ENCODE measurements at regions not wholly inside any gene's neighbourhood (a gene's known extent, or its start where the extent isn't known, plus 50 kb on each side); places are given as distances from the start of the nearest gene placed in this dataset.

GRCh38 chr1:30329263-30329753 is 394.1 kb downstream of the MATN1 start:
- Histone ChIP-seq H3K27ac (ENCODE audit: low read depth in 1 of 2, low read length in 1 of 2) (no peak overlapping the region), H3K4me3 (ENCODE audit: low read length in 2 of 2) (no peak overlapping the region), H3K4me1 (ENCODE audit: control insufficient read depth in 2 of 2, insufficient read depth in 2 of 2, low read length in 2 of 2) (no peaks in the 10 kb centered on the region), H3K36me3 (ENCODE audit: control insufficient read depth in 2 of 2, insufficient read depth in 2 of 2, low read length in 1 of 2) (no peaks in the 10 kb centered on the region), H3K9me3 (ENCODE audit: control insufficient read depth in 2 of 2, insufficient read depth in 1 of 2, low read length in 1 of 2) (no peaks in the 10 kb centered on the region), H3K27me3 (ENCODE audit: control insufficient read depth in 2 of 2, insufficient read depth in 1 of 2, low read length in 1 of 2) (no peaks in the 10 kb centered on the region)
- WGBS: 93% methylated on average over 12 of the region's 12 CpGs
- no peak for DNase-seq (ENCODE audit: low read depth in 6 of 9, low spot score in 9 of 9)

GRCh38 chr1:30328401-30329262 is 394.8 kb downstream of the MATN1 start:
- Histone ChIP-seq H3K4me3 (ENCODE audit: low read length in 2 of 2) (no peak overlapping the region), H3K4me1 (ENCODE audit: control insufficient read depth in 2 of 2, insufficient read depth in 2 of 2, low read length in 2 of 2) (no peaks in the 10 kb centered on the region), H3K36me3 (ENCODE audit: control insufficient read depth in 2 of 2, insufficient read depth in 2 of 2, low read length in 1 of 2) (no peaks in the 10 kb centered on the region), H3K9me3 (ENCODE audit: control insufficient read depth in 2 of 2, insufficient read depth in 1 of 2, low read length in 1 of 2) (no peaks in the 10 kb centered on the region), H3K27me3 (ENCODE audit: control insufficient read depth in 2 of 2, insufficient read depth in 1 of 2, low read length in 1 of 2) (no peaks in the 10 kb centered on the region), H3K27ac (ENCODE audit: low read depth in 1 of 2, low read length in 1 of 2) (no peak overlapping the region)
- 88% methylated on average over 9 of the region's 9 CpGs for WGBS
- no peak for DNase-seq (ENCODE audit: low read depth in 6 of 9, low spot score in 9 of 9)

- no peak overlapping the region for H3K27ac ChIP-seq (ENCODE audit: low read depth in 1 of 2, low read length in 1 of 2)
- WGBS: 96% methylated on average over 2 of the region's 2 CpGs
Measured at GRCh38 chr1:30328100-30328370, 395.4 kb downstream of the MATN1 start.

GRCh38 chr1:30327370-30328099 is 395.9 kb downstream of the MATN1 start:
- no peak for DNase-seq (ENCODE audit: low read depth in 6 of 9, low spot score in 9 of 9)
- WGBS: 89% methylated on average over 13 of the region's 13 CpGs

More at GRCh38 chr1:30328100-30328370, 395.4 kb downstream of the MATN1 start:
- no peaks in the 10 kb centered on the region for H3K36me3 ChIP-seq (ENCODE audit: control insufficient read depth in 2 of 2, insufficient read depth in 2 of 2, low read length in 1 of 2)
- DNase-seq (ENCODE audit: low read depth in 6 of 9, low spot score in 9 of 9): no peak
- no peaks in the 10 kb centered on the region for H3K9me3 ChIP-seq (ENCODE audit: control insufficient read depth in 2 of 2, insufficient read depth in 1 of 2, low read length in 1 of 2)
- H3K4me1 ChIP-seq (ENCODE audit: control insufficient read depth in 2 of 2, insufficient read depth in 2 of 2, low read length in 2 of 2): no peaks in the 10 kb centered on the region
- no peaks in the 10 kb centered on the region for H3K27me3 ChIP-seq (ENCODE audit: control insufficient read depth in 2 of 2, insufficient read depth in 1 of 2, low read length in 1 of 2)
- no peak overlapping the region for H3K4me3 ChIP-seq (ENCODE audit: low read length in 2 of 2)

GRCh38 chr1:30325999-30326398 is 397.4 kb downstream of the MATN1 start:
- Histone ChIP-seq H3K36me3 (ENCODE audit: control insufficient read depth in 2 of 2, insufficient read depth in 2 of 2, low read length in 1 of 2) (no peaks in the 10 kb centered on the region), H3K27ac (ENCODE audit: low read depth in 1 of 2, low read length in 1 of 2) (no peak overlapping the region), H3K4me1 (ENCODE audit: control insufficient read depth in 2 of 2, insufficient read depth in 2 of 2, low read length in 2 of 2) (no peaks in the 10 kb centered on the region), H3K27me3 (ENCODE audit: control insufficient read depth in 2 of 2, insufficient read depth in 1 of 2, low read length in 1 of 2) (no peaks in the 10 kb centered on the region), H3K9me3 (ENCODE audit: control insufficient read depth in 2 of 2, insufficient read depth in 1 of 2, low read length in 1 of 2) (no peaks in the 10 kb centered on the region), H3K4me3 (ENCODE audit: low read length in 2 of 2) (no peak overlapping the region)
- WGBS: 84% methylated on average over 6 of the region's 6 CpGs
- no peak for DNase-seq (ENCODE audit: low read depth in 6 of 9, low spot score in 9 of 9)

More at GRCh38 chr1:30327370-30328099, 395.9 kb downstream of the MATN1 start:
- Histone ChIP-seq H3K9me3 (ENCODE audit: control insufficient read depth in 2 of 2, insufficient read depth in 1 of 2, low read length in 1 of 2) (no peaks in the 10 kb centered on the region), H3K27ac (ENCODE audit: low read depth in 1 of 2, low read length in 1 of 2) (no peak overlapping the region), H3K4me1 (ENCODE audit: control insufficient read depth in 2 of 2, insufficient read depth in 2 of 2, low read length in 2 of 2) (no peaks in the 10 kb centered on the region), H3K4me3 (ENCODE audit: low read length in 2 of 2) (no peak overlapping the region), H3K27me3 (ENCODE audit: control insufficient read depth in 2 of 2, insufficient read depth in 1 of 2, low read length in 1 of 2) (no peaks in the 10 kb centered on the region), H3K36me3 (ENCODE audit: control insufficient read depth in 2 of 2, insufficient read depth in 2 of 2, low read length in 1 of 2) (no peaks in the 10 kb centered on the region)

GRCh38 chr1:30325085-30325935 is 398.1 kb downstream of the MATN1 start:
- Histone ChIP-seq H3K36me3 (ENCODE audit: control insufficient read depth in 2 of 2, insufficient read depth in 2 of 2, low read length in 1 of 2) (no peaks in the 10 kb centered on the region), H3K4me3 (ENCODE audit: low read length in 2 of 2) (no peak overlapping the region), H3K27me3 (ENCODE audit: control insufficient read depth in 2 of 2, insufficient read depth in 1 of 2, low read length in 1 of 2) (no peaks in the 10 kb centered on the region), H3K9me3 (ENCODE audit: control insufficient read depth in 2 of 2, insufficient read depth in 1 of 2, low read length in 1 of 2) (no peaks in the 10 kb centered on the region), H3K27ac (ENCODE audit: low read depth in 1 of 2, low read length in 1 of 2) (no peak overlapping the region), H3K4me1 (ENCODE audit: control insufficient read depth in 2 of 2, insufficient read depth in 2 of 2, low read length in 2 of 2) (no peaks in the 10 kb centered on the region)
- DNase-seq (ENCODE audit: low read depth in 6 of 9, low spot score in 9 of 9): no peak
- 91% methylated on average over 12 of the region's 12 CpGs for WGBS

- Histone ChIP-seq H3K4me1 (ENCODE audit: control insufficient read depth in 2 of 2, insufficient read depth in 2 of 2, low read length in 2 of 2) (no peaks in the 10 kb centered on the region), H3K27me3 (ENCODE audit: control insufficient read depth in 2 of 2, insufficient read depth in 1 of 2, low read length in 1 of 2) (no peaks in the 10 kb centered on the region), H3K36me3 (ENCODE audit: control insufficient read depth in 2 of 2, insufficient read depth in 2 of 2, low read length in 1 of 2) (no peaks in the 10 kb centered on the region), H3K27ac (ENCODE audit: low read depth in 1 of 2, low read length in 1 of 2) (no peak overlapping the region), H3K9me3 (ENCODE audit: control insufficient read depth in 2 of 2, insufficient read depth in 1 of 2, low read length in 1 of 2) (no peaks in the 10 kb centered on the region), H3K4me3 (ENCODE audit: low read length in 2 of 2) (no peak overlapping the region)
- WGBS: 84% methylated on average over 9 of the region's 9 CpGs
- no peak for DNase-seq (ENCODE audit: low read depth in 6 of 9, low spot score in 9 of 9)
Measured at GRCh38 chr1:30324251-30325084, 398.9 kb downstream of the MATN1 start.

- Histone ChIP-seq H3K27me3 (ENCODE audit: control insufficient read depth in 2 of 2, insufficient read depth in 1 of 2, low read length in 1 of 2) (no peaks in the 10 kb centered on the region), H3K9me3 (ENCODE audit: control insufficient read depth in 2 of 2, insufficient read depth in 1 of 2, low read length in 1 of 2) (no peaks in the 10 kb centered on the region), H3K27ac (ENCODE audit: low read depth in 1 of 2, low read length in 1 of 2) (no peak overlapping the region), H3K4me3 (ENCODE audit: low read length in 2 of 2) (no peak overlapping the region), H3K4me1 (ENCODE audit: control insufficient read depth in 2 of 2, insufficient read depth in 2 of 2, low read length in 2 of 2) (no peaks in the 10 kb centered on the region), H3K36me3 (ENCODE audit: control insufficient read depth in 2 of 2, insufficient read depth in 2 of 2, low read length in 1 of 2) (no peaks in the 10 kb centered on the region)
- DNase-seq (ENCODE audit: low read depth in 6 of 9, low spot score in 9 of 9): no peak
- 82% methylated on average over 5 of the region's 5 CpGs for WGBS
Measured at GRCh38 chr1:30323841-30324240, 399.5 kb downstream of the MATN1 start.
